ENCODE measurements at regions not wholly inside any gene's neighbourhood (a gene's known extent, or its start where the extent isn't known, plus 50 kb on each side); places are given as distances from the start of the nearest gene placed in this dataset.

DNA sequence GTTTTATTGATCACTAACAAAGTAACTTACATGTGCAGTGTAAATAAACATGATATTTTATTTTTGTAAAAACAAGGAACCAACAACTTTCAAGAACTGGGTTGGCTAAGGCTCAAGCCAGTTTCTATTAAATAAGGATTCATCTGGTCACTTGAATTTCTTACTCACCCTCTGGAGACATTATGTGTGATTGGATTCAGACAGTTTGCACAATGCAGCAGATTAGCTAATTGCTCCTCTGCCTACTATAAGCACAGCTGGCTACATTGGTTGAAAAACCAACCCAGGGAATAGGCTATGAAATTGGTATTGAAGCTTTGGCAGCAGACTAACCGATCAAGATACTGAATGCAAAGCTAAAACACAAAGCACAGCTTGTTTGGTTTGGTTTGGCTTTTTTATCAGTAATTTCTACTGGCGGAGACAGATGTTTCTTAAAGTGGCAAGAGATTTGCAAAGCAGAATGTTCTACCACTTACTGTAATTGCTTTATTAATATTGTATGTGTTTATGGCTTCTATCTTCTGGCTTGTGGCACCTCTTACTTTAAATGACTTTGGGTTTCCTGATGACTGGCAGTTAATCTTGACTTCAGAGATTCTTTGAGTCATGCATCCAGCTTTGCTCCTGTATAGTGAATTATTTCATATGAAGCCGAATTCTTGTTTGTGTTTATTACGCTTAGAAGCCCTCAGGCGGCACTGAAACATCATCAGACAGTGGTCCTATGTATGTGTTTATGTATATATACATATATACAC lies 231.5 kb downstream of the MPDZ start:
- no peaks in the 10 kb centered on the region for H3K4me1 ChIP-seq (ENCODE audit: insufficient read depth, low read length)
- H2AFZ ChIP-seq (ENCODE audit: low read depth, low read length), result no peak overlapping the region
- DNase-seq (ENCODE audit: low read depth) (no peak), FAIRE-seq (no peak)
- Mint-ChIP-seq H3K4me1 (ENCODE audit: low read depth, unreplicated experiment) (peaks cover 2% of the 10 kb centered on the region), H3K9me3 (ENCODE audit: unreplicated experiment) (no peaks in the 10 kb centered on the region), H3K27me3 (ENCODE audit: low read depth, unreplicated experiment) (no peaks in the 10 kb centered on the region), H3K36me3 (ENCODE audit: low read depth, unreplicated experiment) (no peaks in the 10 kb centered on the region), H3K27ac (ENCODE audit: unreplicated experiment) (no peak overlapping the region), H3K4me3 (ENCODE audit: unreplicated experiment) (no peak overlapping the region)
- TF ChIP-seq, protein P1, sequence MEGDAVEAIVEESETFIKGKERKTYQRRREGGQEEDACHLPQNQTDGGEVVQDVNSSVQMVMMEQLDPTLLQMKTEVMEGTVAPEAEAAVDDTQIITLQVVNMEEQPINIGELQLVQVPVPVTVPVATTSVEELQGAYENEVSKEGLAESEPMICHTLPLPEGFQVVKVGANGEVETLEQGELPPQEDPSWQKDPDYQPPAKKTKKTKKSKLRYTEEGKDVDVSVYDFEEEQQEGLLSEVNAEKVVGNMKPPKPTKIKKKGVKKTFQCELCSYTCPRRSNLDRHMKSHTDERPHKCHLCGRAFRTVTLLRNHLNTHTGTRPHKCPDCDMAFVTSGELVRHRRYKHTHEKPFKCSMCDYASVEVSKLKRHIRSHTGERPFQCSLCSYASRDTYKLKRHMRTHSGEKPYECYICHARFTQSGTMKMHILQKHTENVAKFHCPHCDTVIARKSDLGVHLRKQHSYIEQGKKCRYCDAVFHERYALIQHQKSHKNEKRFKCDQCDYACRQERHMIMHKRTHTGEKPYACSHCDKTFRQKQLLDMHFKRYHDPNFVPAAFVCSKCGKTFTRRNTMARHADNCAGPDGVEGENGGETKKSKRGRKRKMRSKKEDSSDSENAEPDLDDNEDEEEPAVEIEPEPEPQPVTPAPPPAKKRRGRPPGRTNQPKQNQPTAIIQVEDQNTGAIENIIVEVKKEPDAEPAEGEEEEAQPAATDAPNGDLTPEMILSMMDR (IDR thresholded peaks at IDR 0.05; ENCODE audit: insufficient read depth, low read depth, low read length), result no peak
- no peak overlapping the region for H3K27ac ChIP-seq (ENCODE audit: low read depth, low read length)
- H3K9me3 ChIP-seq (ENCODE audit: insufficient read depth, low read depth, low read length), result no peaks in the 10 kb centered on the region
- no peaks in the 10 kb centered on the region for H4K20me1 ChIP-seq (ENCODE audit: insufficient read depth, low read length)
- no peak overlapping the region for H3K4me3 ChIP-seq (ENCODE audit: insufficient read depth, low read depth, low read length)
- no peaks in the 10 kb centered on the region for H3K79me2 ChIP-seq (ENCODE audit: insufficient read depth, low read length)
- H3K27me3 ChIP-seq (ENCODE audit: insufficient read depth, low read length), result no peaks in the 10 kb centered on the region
- H3K9ac ChIP-seq (ENCODE audit: low read length), result no peak overlapping the region
- no peak overlapping the region for H3K4me2 ChIP-seq (ENCODE audit: low read length)
- H3K36me3 ChIP-seq (ENCODE audit: insufficient read depth, low read length), result no peaks in the 10 kb centered on the region

DNA sequence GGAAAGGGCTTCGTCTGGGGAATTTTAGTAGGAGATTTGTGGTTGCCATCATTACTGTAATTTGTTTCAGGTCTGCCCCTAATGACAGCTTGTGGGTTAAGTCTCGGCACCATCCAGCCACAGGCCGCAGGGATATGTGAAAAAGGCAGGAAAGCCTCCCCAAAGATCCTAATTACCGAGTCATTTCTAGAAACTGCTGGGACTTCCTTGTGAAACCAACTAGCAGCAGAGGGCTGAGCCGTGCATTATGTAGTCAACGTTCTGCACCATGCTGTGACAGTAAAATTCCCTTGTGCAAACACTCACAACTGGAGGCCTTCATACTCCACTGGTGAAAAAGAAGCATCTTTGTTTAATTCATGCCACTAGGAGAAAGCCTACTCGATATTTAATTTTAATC lies 230.3 kb downstream of the MPDZ start:
- no peaks in the 10 kb centered on the region for H3K4me1 ChIP-seq (ENCODE audit: insufficient read depth, low read length)
- no peak overlapping the region for H3K9ac ChIP-seq (ENCODE audit: low read length)
- H3K9me3 ChIP-seq (ENCODE audit: insufficient read depth, low read depth, low read length), result no peaks in the 10 kb centered on the region
- peak; percentile 3 for DNase-seq (ENCODE audit: low read depth)
- Mint-ChIP-seq H3K27ac (ENCODE audit: unreplicated experiment) (peak overlapping the region; percentile 13), H3K36me3 (ENCODE audit: low read depth, unreplicated experiment) (no peaks in the 10 kb centered on the region), H3K9me3 (ENCODE audit: unreplicated experiment) (no peaks in the 10 kb centered on the region), H3K4me1 (ENCODE audit: low read depth, unreplicated experiment) (peaks cover 2% of the 10 kb centered on the region), H3K27me3 (ENCODE audit: low read depth, unreplicated experiment) (no peaks in the 10 kb centered on the region), H3K4me3 (ENCODE audit: unreplicated experiment) (no peak overlapping the region)
- H3K27ac ChIP-seq (ENCODE audit: low read depth, low read length), result no peak overlapping the region
- TF ChIP-seq, protein P1 (IDR thresholded peaks at IDR 0.05; ENCODE audit: insufficient read depth, low read depth, low read length), result no peak
- no peak for TF ChIP-seq EZH2 (IDR thresholded peaks at IDR 0.05; ENCODE audit: insufficient read depth, low read length)
- H3K27me3 ChIP-seq (ENCODE audit: insufficient read depth, low read length), result no peaks in the 10 kb centered on the region
- no peak for FAIRE-seq
- H3K36me3 ChIP-seq (ENCODE audit: insufficient read depth, low read length), result no peaks in the 10 kb centered on the region
- H2AFZ ChIP-seq (ENCODE audit: low read depth, low read length), result no peak overlapping the region
- no peak overlapping the region for H3K4me2 ChIP-seq (ENCODE audit: low read length)
- H4K20me1 ChIP-seq (ENCODE audit: insufficient read depth, low read length), result no peaks in the 10 kb centered on the region
- no peak overlapping the region for H3K4me3 ChIP-seq (ENCODE audit: insufficient read depth, low read depth, low read length)
- no peaks in the 10 kb centered on the region for H3K79me2 ChIP-seq (ENCODE audit: insufficient read depth, low read length)

DNA sequence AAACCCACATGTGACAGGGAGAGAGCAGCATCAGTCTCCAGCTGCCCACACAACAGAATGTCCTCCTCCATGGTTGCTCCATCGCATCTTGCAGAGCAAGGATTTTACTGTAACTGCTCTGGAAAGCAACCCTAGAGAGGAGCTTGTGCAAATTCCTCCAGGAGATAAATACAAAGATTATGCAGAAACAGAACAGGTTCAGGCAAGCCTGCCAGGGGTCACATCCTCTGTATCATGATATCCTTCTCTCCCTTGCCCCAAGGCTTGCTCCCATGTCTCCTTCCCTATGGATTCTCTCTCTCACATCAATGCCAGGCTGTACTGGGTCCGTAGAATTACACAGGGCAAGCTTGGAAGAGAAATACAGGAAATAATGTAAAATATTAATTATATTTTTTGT lies 226.0 kb downstream of the MPDZ start:
- DNase-seq (ENCODE audit: low read depth) (no peak), FAIRE-seq (no peak)
- Histone ChIP-seq H4K20me1 (ENCODE audit: insufficient read depth, low read length) (no peaks in the 10 kb centered on the region), H2AFZ (ENCODE audit: low read depth, low read length) (no peak overlapping the region), H3K27ac (ENCODE audit: low read depth, low read length) (no peak overlapping the region), H3K4me1 (ENCODE audit: insufficient read depth, low read length) (no peaks in the 10 kb centered on the region), H3K36me3 (ENCODE audit: insufficient read depth, low read length) (no peaks in the 10 kb centered on the region), H3K4me2 (ENCODE audit: low read length) (no peak overlapping the region), H3K9me3 (ENCODE audit: insufficient read depth, low read depth, low read length) (no peaks in the 10 kb centered on the region), H3K4me3 (ENCODE audit: insufficient read depth, low read depth, low read length) (no peak overlapping the region), H3K27me3 (ENCODE audit: insufficient read depth, low read length) (no peaks in the 10 kb centered on the region), H3K9ac (ENCODE audit: low read length) (no peak overlapping the region), H3K79me2 (ENCODE audit: insufficient read depth, low read length) (no peaks in the 10 kb centered on the region)
- Mint-ChIP-seq H3K36me3 (ENCODE audit: low read depth, unreplicated experiment) (no peaks in the 10 kb centered on the region), H3K9me3 (ENCODE audit: unreplicated experiment) (no peaks in the 10 kb centered on the region), H3K4me3 (ENCODE audit: unreplicated experiment) (no peak overlapping the region), H3K27ac (ENCODE audit: unreplicated experiment) (no peak overlapping the region), H3K27me3 (ENCODE audit: low read depth, unreplicated experiment) (no peaks in the 10 kb centered on the region), H3K4me1 (ENCODE audit: low read depth, unreplicated experiment) (peaks cover 8% of the 10 kb centered on the region)
- no peak for TF ChIP-seq EZH2 (IDR thresholded peaks at IDR 0.05; ENCODE audit: insufficient read depth, low read length)
- TF ChIP-seq, protein P1 (IDR thresholded peaks at IDR 0.05; ENCODE audit: insufficient read depth, low read depth, low read length), result no peak
